HG02763 (cell line): ENCODE measurements at regions not wholly inside any gene's neighbourhood (a gene's known extent, or its start where the extent isn't known, plus 50 kb on each side); places are given as distances from the start of the nearest gene placed in this dataset.
A peak's percentile ranks its signal among the peaks of the same experiment; 100 is the strongest.

ENCODE experiments used
- ATAC-seq: cut with Tn5 transposase; IDR thresholded peaks from one replicate; pipeline ENCODE4 v1.9.1; 2021; ENCODE audit warnings: mild to moderate bottlenecking, moderate library complexity; ENCODE audit not compliant: unreplicated experiment

- peak; percentile 91 for ATAC-seq
These were observed 58.8 kb upstream of the LYPD6 start for GRCh38 chr2:149271575-149271974.

GRCh38 chr2:149278161-149278871 lies 52.1 kb upstream of the LYPD6 start:
- ATAC-seq, result no peak

- ATAC-seq, result no peak
These were observed 51.5 kb upstream of the LYPD6 start for GRCh38 chr2:149278872-149279264.
